ENCODE measurements at regions not wholly inside any gene's neighbourhood (a gene's known extent, or its start where the extent isn't known, plus 50 kb on each side); places are given as distances from the start of the nearest gene placed in this dataset.

- H3K56ac ChIP-seq (ENCODE audit: insufficient read length, low read depth, low read length), result no peak overlapping the region
- no peak overlapping the region for H2BK20ac ChIP-seq (ENCODE audit: low read depth, low read length, poor library complexity, severe bottlenecking)
- H4K8ac ChIP-seq (replicated peaks; ENCODE audit: insufficient read length, low read depth, low read length), result no peak overlapping the region
- no peak overlapping the region for H3K27ac ChIP-seq (ENCODE audit: insufficient read length, low read depth, low read length)
- Mint-ChIP-seq H3K27ac (no peak overlapping the region), H3K36me3 (ENCODE audit: insufficient read depth in 1 of 3, low read depth in 3 of 3) (peaks cover 0 to 11% (median 2%) of the 10 kb centered on the region in 3 experiments; a peak in 4 of 7 replicates), H3K4me1 (peaks cover 12 to 18% of the 10 kb centered on the region in 2 experiments), H3K9me3 (peaks cover 18 to 24% of the 10 kb centered on the region in 2 experiments), H3K4me3 (no peak overlapping the region), H3K27me3 (ENCODE audit: low read depth) (peaks cover 5% of the 10 kb centered on the region)
- H3K23me2 ChIP-seq (ENCODE audit: insufficient read length, low read depth, low read length, poor library complexity, severe bottlenecking), result no peaks in the 10 kb centered on the region
- H3K4me1 ChIP-seq (ENCODE audit: insufficient read depth, low read length), result no peaks in the 10 kb centered on the region; the same call in 1 of the 2 replicates
- DNase-seq, result no peak
- WGBS (ENCODE audit: extremely low coverage, insufficient read length, low lambda C conversion rate), result no CpG with 5 or more reads among the region's 17 CpGs
- no peak overlapping the region for H2BK12ac ChIP-seq (ENCODE audit: insufficient read length, low read depth, low read length)
- H3K79me1 ChIP-seq (ENCODE audit: insufficient read depth, low read depth, low read length, poor library complexity, severe bottlenecking), result no peaks in the 10 kb centered on the region
- H2BK5ac ChIP-seq (ENCODE audit: insufficient read length, low read length), result no peak overlapping the region
- H3K9ac ChIP-seq (ENCODE audit: extremely low read depth, insufficient read length, low read length), result no peak overlapping the region
- H3K14ac ChIP-seq (ENCODE audit: insufficient read depth, low read length), result no peak overlapping the region
- H3K4me2 ChIP-seq (ENCODE audit: insufficient read depth, insufficient read length, low read length), result no peak overlapping the region
- peaks cover 9% of the 10 kb centered on the region for H3K9me3 ChIP-seq (ENCODE audit: control insufficient read depth, low read depth, low read length)
- H3K23ac ChIP-seq (ENCODE audit: insufficient read length, low read depth, low read length), result no peak overlapping the region
- H4K91ac ChIP-seq (ENCODE audit: insufficient read length, low read depth, low read length), result no peak overlapping the region
- no peak overlapping the region for H2BK120ac ChIP-seq (ENCODE audit: low read depth, low read length, poor library complexity, severe bottlenecking)
- no peaks in the 10 kb centered on the region for H3K79me2 ChIP-seq (ENCODE audit: insufficient read depth, low read length)
- H4K20me1 ChIP-seq (ENCODE audit: control insufficient read depth, insufficient read depth, insufficient read length), result no peaks in the 10 kb centered on the region
- no peaks in the 10 kb centered on the region for H3K27me3 ChIP-seq (ENCODE audit: insufficient read depth, low read length)
- H3K4ac ChIP-seq (ENCODE audit: low read depth, low read length), result no peak overlapping the region
- no peak overlapping the region for H2AK5ac ChIP-seq (ENCODE audit: insufficient read length, low read length)
- H3T11ph ChIP-seq (ENCODE audit: low read length), result no peak overlapping the region
- no peak overlapping the region for H4K5ac ChIP-seq (ENCODE audit: insufficient read length, low read depth, low read length)
- TF ChIP-seq, protein P1, sequence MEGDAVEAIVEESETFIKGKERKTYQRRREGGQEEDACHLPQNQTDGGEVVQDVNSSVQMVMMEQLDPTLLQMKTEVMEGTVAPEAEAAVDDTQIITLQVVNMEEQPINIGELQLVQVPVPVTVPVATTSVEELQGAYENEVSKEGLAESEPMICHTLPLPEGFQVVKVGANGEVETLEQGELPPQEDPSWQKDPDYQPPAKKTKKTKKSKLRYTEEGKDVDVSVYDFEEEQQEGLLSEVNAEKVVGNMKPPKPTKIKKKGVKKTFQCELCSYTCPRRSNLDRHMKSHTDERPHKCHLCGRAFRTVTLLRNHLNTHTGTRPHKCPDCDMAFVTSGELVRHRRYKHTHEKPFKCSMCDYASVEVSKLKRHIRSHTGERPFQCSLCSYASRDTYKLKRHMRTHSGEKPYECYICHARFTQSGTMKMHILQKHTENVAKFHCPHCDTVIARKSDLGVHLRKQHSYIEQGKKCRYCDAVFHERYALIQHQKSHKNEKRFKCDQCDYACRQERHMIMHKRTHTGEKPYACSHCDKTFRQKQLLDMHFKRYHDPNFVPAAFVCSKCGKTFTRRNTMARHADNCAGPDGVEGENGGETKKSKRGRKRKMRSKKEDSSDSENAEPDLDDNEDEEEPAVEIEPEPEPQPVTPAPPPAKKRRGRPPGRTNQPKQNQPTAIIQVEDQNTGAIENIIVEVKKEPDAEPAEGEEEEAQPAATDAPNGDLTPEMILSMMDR (conservative IDR thresholded peaks at IDR 0.05), result no peak
- no peak overlapping the region for H2BK15ac ChIP-seq (ENCODE audit: low read depth, low read length)
- H3K18ac ChIP-seq (ENCODE audit: insufficient read length, low read depth, low read length), result no peak overlapping the region
- no peak overlapping the region for H2AFZ ChIP-seq (ENCODE audit: low read length)
Measured at GRCh38 chr9:134993416-134993815, 75.7 kb upstream of the FCN1 start.

Data from H9 (cell line).